GM12891 (cell line): ENCODE measurements at regions not wholly inside any gene's neighbourhood (a gene's known extent, or its start where the extent isn't known, plus 50 kb on each side); places are given as distances from the start of the nearest gene placed in this dataset.

Experiments
- PAX5 ChIP-seq: IDR thresholded peaks from 2 replicates; pipeline ENCODE4 v1.6.1; 2011; ENCODE audit warnings: low read length, moderate library complexity, mild to moderate bottlenecking; ENCODE audit not compliant: insufficient read depth, severe bottlenecking
- POLR2A ChIP-seq: IDR thresholded peaks from 2 replicates; pipeline ENCODE4 v1.6.1; 2011; ENCODE audit warnings: low read depth, low read length, control low read depth
- POLR2AphosphoS5 ChIP-seq: IDR thresholded peaks from 2 replicates; pipeline ENCODE4 v1.6.1; 2011; ENCODE audit warnings: low read depth, low read length, control low read depth
- SPI1 ChIP-seq: IDR thresholded peaks from 2 replicates; pipeline ENCODE4 v1.6.1; 2011; ENCODE audit warnings: low read depth, low read length, control low read depth
- TAF1 ChIP-seq: IDR thresholded peaks from 2 replicates; pipeline ENCODE4 v1.6.1; 2011; ENCODE audit warnings: low read depth, low read length, control low read depth

DNA sequence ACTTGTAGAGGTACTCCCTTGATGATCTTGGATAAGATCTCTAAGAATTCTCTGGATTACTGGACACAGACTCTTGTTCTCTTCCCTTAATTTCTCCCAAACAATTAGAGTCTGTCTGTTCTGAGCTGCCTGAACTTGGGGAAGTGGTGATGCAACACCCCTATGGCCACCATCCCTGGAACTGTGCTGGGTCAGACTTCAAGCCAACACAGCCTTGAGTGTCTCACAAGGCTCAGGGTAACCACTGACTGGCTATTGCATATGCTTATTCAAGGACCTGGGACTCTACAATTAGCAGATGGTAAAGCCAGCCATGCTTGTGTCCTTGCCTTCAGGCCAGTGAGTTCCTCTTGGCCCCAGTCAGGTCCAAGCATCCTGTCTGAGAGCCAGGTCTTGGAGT, 504.5 kb downstream of the MAN2A1 start:
- TF ChIP-seq POLR2A = no peak
- TF ChIP-seq POLR2AphosphoS5 = no peak
- no peak for TF ChIP-seq TAF1
- no peak for TF ChIP-seq PAX5
- no peak for TF ChIP-seq SPI1
